ENCODE measurements at regions not wholly inside any gene's neighbourhood (a gene's known extent, or its start where the extent isn't known, plus 50 kb on each side); places are given as distances from the start of the nearest gene placed in this dataset.

- H3K27me3 ChIP-seq (ENCODE audit: insufficient read depth) = no peaks in the 10 kb centered on the region
- no peaks in the 10 kb centered on the region for H4K20me1 ChIP-seq (replicated peaks; ENCODE audit: insufficient read depth)
- no peak overlapping the region for H3K4me3 ChIP-seq
- H3K4me1 ChIP-seq (ENCODE audit: insufficient read depth) = no peaks in the 10 kb centered on the region
- H3F3A ChIP-seq (replicated peaks; ENCODE audit: low read depth) = no peaks in the 10 kb centered on the region
- no peak for ATAC-seq
- no peak for TF ChIP-seq NANOG (IDR thresholded peaks at IDR 0.05; ENCODE audit: borderline replicate concordance)
- TF ChIP-seq CREB1 (CRISPR knock-in tag; IDR thresholded peaks at IDR 0.05; ENCODE audit: low read depth) = no peak
- TF ChIP-seq ZNF114 (CRISPR knock-in tag; IDR thresholded peaks at IDR 0.05) = no peak
- TF ChIP-seq EZH2phosphoT487 (IDR thresholded peaks at IDR 0.05; ENCODE audit: unreplicated experiment) = no peak
- no peak for TF ChIP-seq ZNF331 (CRISPR knock-in tag; IDR thresholded peaks at IDR 0.05; ENCODE audit: low read depth)
- TF ChIP-seq ETS1 (IDR thresholded peaks at IDR 0.05) = no peak
- TF ChIP-seq JUNB (IDR thresholded peaks at IDR 0.05; ENCODE audit: unreplicated experiment) = no peak
- no peak for TF ChIP-seq EZH2 (IDR thresholded peaks at IDR 0.05; ENCODE audit: low read depth, unreplicated experiment)
- TF ChIP-seq ZNF462 (CRISPR knock-in tag; IDR thresholded peaks at IDR 0.05) = no peak
- H3K4me1 Mint-ChIP-seq = 0 out of 3 replicates have a peak, but pooled peaks cover 3% of the 10 kb centered on the region
- no peak for DNase-seq (ENCODE audit: low spot score)
- no peaks in the 10 kb centered on the region for H3K79me2 ChIP-seq (replicated peaks; ENCODE audit: insufficient read depth)
- H3K36me3 ChIP-seq (ENCODE audit: insufficient read depth) = no peaks in the 10 kb centered on the region
- H3K27ac Mint-ChIP-seq = no peak overlapping the region
- no peaks in the 10 kb centered on the region for H3K9me2 ChIP-seq (ENCODE audit: insufficient read depth)
- no peaks in the 10 kb centered on the region for H3K27me3 Mint-ChIP-seq (ENCODE audit: insufficient read depth, low read depth, poor library complexity)
- peaks cover 6% of the 10 kb centered on the region for H3K9me3 Mint-ChIP-seq
- H3K27ac ChIP-seq (ENCODE audit: low read depth) = no peak overlapping the region
- H3K36me3 Mint-ChIP-seq (ENCODE audit: low read depth) = peaks cover 18% of the 10 kb centered on the region
- no peak overlapping the region for H2AFZ ChIP-seq
- H3K4me2 ChIP-seq = no peak overlapping the region
- H3K4me3 Mint-ChIP-seq = no peak overlapping the region
These were observed 531.4 kb upstream of the TECRL start for GRCh38 chr4:64940698-64941097.

Measured in GM23338 (cell line).